GM23338 (cell line): ENCODE measurements at regions not wholly inside any gene's neighbourhood (a gene's known extent, or its start where the extent isn't known, plus 50 kb on each side); places are given as distances from the start of the nearest gene placed in this dataset.

Experiments used
- CREB1 ChIP-seq: fragments of 250-450 bp; sonication (Bioruptor Pico); IDR thresholded peaks from 2 replicates; pipeline ENCODE4 v1.5.0; 2020; ENCODE audit warnings: low read depth, mild to moderate bottlenecking, moderate library complexity
- EZH2 ChIP-seq: fragments of 200-600 bp; sonication (generic); IDR thresholded peaks from one replicate; pipeline ENCODE4 v1.8.0; 2017; ENCODE audit warnings: antibody characterized with exemption, mild to moderate bottlenecking, low read depth; ENCODE audit not compliant: unreplicated experiment
- EZH2phosphoT487 ChIP-seq: fragments of 200-600 bp; sonication (generic); IDR thresholded peaks from one replicate; pipeline ENCODE4 v1.8.1; 2018; ENCODE audit warnings: antibody characterized with exemption; ENCODE audit not compliant: unreplicated experiment
- JUNB ChIP-seq: IDR thresholded peaks from one replicate; pipeline ENCODE4 v1.6.1; 2016; ENCODE audit warnings: antibody characterized with exemption; ENCODE audit not compliant: unreplicated experiment
- NANOG ChIP-seq: IDR thresholded peaks from 2 replicates; pipeline ENCODE4 v1.6.1; 2016; ENCODE audit warnings: antibody characterized with exemption, borderline replicate concordance
- POLR2AphosphoS5 ChIP-seq: IDR thresholded peaks from 2 replicates; pipeline ENCODE4 v1.6.1; 2016; ENCODE audit warnings: antibody characterized with exemption, low read depth
- STAT1 ChIP-seq: IDR thresholded peaks from one replicate; pipeline ENCODE4 v1.6.1; 2016; ENCODE audit warnings: antibody characterized with exemption; ENCODE audit not compliant: unreplicated experiment
- ZNF114 ChIP-seq: fragments of 250-450 bp; sonication (Bioruptor Pico); IDR thresholded peaks from 2 replicates; pipeline ENCODE4 v1.5.0; 2020; ENCODE audit warnings: mild to moderate bottlenecking, moderate library complexity
- TF ChIP-seq, protein P1 (sequence below), 2 experiments: fragments of 200-600 bp in 1 of 2; sonication (generic) in 1 of 2; conservative IDR thresholded peaks; 2 replicates each; pipeline versions ENCODE4 v1.5.1 to v1.6.1; 2016 to 2017; ENCODE audit warnings: antibody characterized with exemption in 2 of 2, low read depth in 2 of 2, mild to moderate bottlenecking in 2 of 2, moderate library complexity in 1 of 2
- TF ChIP-seq, protein P2 (sequence below): IDR thresholded peaks from one replicate; pipeline ENCODE4 v1.6.1; 2018; ENCODE audit warnings: antibody characterized with exemption; ENCODE audit not compliant: unreplicated experiment
- TF ChIP-seq, protein P3 (sequence below): IDR thresholded peaks from 2 replicates; pipeline ENCODE4 v1.6.1; 2016; ENCODE audit warnings: antibody characterized with exemption

DNA sequence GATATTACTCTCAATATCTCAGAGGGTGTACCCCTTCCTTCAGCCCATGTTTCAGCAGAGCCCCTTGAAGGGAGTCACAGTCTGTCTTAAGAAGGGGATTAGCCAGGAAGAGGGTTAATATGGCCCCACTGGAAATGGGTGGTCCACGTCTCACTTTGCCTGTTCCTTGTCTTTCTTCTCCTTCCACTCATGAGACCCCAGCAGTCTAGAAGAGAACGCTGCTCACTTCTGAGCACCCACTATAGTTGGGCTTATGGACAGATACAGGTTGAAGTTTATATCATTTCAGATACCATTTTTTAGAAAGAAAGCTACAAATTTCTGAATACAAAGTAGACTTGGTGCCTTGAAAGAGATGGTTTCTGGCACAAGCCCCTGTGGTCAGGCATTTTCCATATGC, 139.3 kb upstream of the API5 start:
- TF ChIP-seq, protein P1, sequence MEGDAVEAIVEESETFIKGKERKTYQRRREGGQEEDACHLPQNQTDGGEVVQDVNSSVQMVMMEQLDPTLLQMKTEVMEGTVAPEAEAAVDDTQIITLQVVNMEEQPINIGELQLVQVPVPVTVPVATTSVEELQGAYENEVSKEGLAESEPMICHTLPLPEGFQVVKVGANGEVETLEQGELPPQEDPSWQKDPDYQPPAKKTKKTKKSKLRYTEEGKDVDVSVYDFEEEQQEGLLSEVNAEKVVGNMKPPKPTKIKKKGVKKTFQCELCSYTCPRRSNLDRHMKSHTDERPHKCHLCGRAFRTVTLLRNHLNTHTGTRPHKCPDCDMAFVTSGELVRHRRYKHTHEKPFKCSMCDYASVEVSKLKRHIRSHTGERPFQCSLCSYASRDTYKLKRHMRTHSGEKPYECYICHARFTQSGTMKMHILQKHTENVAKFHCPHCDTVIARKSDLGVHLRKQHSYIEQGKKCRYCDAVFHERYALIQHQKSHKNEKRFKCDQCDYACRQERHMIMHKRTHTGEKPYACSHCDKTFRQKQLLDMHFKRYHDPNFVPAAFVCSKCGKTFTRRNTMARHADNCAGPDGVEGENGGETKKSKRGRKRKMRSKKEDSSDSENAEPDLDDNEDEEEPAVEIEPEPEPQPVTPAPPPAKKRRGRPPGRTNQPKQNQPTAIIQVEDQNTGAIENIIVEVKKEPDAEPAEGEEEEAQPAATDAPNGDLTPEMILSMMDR (conservative IDR thresholded peaks at IDR 0.05; ENCODE audit: low read depth in 2 of 2), result no peak
- TF ChIP-seq POLR2AphosphoS5 (no peak), EZH2phosphoT487 (no peak), EZH2 (no peak), ZNF114 (CRISPR knock-in tag) (no peak), CREB1 (CRISPR knock-in tag) (no peak), JUNB (no peak), STAT1 (no peak), NANOG (no peak)
- TF ChIP-seq, protein P2, sequence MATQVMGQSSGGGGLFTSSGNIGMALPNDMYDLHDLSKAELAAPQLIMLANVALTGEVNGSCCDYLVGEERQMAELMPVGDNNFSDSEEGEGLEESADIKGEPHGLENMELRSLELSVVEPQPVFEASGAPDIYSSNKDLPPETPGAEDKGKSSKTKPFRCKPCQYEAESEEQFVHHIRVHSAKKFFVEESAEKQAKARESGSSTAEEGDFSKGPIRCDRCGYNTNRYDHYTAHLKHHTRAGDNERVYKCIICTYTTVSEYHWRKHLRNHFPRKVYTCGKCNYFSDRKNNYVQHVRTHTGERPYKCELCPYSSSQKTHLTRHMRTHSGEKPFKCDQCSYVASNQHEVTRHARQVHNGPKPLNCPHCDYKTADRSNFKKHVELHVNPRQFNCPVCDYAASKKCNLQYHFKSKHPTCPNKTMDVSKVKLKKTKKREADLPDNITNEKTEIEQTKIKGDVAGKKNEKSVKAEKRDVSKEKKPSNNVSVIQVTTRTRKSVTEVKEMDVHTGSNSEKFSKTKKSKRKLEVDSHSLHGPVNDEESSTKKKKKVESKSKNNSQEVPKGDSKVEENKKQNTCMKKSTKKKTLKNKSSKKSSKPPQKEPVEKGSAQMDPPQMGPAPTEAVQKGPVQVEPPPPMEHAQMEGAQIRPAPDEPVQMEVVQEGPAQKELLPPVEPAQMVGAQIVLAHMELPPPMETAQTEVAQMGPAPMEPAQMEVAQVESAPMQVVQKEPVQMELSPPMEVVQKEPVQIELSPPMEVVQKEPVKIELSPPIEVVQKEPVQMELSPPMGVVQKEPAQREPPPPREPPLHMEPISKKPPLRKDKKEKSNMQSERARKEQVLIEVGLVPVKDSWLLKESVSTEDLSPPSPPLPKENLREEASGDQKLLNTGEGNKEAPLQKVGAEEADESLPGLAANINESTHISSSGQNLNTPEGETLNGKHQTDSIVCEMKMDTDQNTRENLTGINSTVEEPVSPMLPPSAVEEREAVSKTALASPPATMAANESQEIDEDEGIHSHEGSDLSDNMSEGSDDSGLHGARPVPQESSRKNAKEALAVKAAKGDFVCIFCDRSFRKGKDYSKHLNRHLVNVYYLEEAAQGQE, result no peak
- TF ChIP-seq, protein P3, sequence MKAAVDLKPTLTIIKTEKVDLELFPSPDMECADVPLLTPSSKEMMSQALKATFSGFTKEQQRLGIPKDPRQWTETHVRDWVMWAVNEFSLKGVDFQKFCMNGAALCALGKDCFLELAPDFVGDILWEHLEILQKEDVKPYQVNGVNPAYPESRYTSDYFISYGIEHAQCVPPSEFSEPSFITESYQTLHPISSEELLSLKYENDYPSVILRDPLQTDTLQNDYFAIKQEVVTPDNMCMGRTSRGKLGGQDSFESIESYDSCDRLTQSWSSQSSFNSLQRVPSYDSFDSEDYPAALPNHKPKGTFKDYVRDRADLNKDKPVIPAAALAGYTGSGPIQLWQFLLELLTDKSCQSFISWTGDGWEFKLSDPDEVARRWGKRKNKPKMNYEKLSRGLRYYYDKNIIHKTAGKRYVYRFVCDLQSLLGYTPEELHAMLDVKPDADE, result no peak
